ENCODE measurements at regions not wholly inside any gene's neighbourhood (a gene's known extent, or its start where the extent isn't known, plus 50 kb on each side); places are given as distances from the start of the nearest gene placed in this dataset.

- no peak for DNase-seq
- no peak overlapping the region for H3K4me3 Mint-ChIP-seq
- no peaks in the 10 kb centered on the region for H3K4me1 Mint-ChIP-seq
- H3K36me3 Mint-ChIP-seq (ENCODE audit: low read depth), result no peaks in the 10 kb centered on the region
- ChIA-PET POLR2A (no interaction called here), CTCF (no interaction called here)
- H3K27me3 Mint-ChIP-seq, result no peaks in the 10 kb centered on the region
- H3K27ac Mint-ChIP-seq, result no peak overlapping the region
- H3K9me3 Mint-ChIP-seq, result no peaks in the 10 kb centered on the region
These were observed 60.5 kb downstream of the NR2F2 start for GRCh38 chr15:96390986-96391385.

- Mint-ChIP-seq H3K27ac (no peak overlapping the region), H3K4me1 (no peaks in the 10 kb centered on the region), H3K4me3 (no peak overlapping the region), H3K27me3 (no peaks in the 10 kb centered on the region), H3K36me3 (ENCODE audit: low read depth) (no peaks in the 10 kb centered on the region), H3K9me3 (no peaks in the 10 kb centered on the region)
- CTCF ChIA-PET, result no interaction called here
- no peak for DNase-seq
- POLR2A ChIA-PET, result no interaction called here
These were observed 62.1 kb downstream of the NR2F2 start for GRCh38 chr15:96392380-96393208.

GRCh38 chr15:96393209-96393513 lies 62.7 kb downstream of the NR2F2 start:
- no peak for DNase-seq
- Mint-ChIP-seq H3K4me1 (no peaks in the 10 kb centered on the region), H3K4me3 (no peak overlapping the region), H3K27me3 (no peaks in the 10 kb centered on the region), H3K9me3 (no peaks in the 10 kb centered on the region), H3K27ac (no peak overlapping the region), H3K36me3 (ENCODE audit: low read depth) (no peaks in the 10 kb centered on the region)
- POLR2A ChIA-PET, result no interaction called here
- CTCF ChIA-PET, result no interaction called here

- ChIA-PET CTCF (no interaction called here), POLR2A (no interaction called here)
- H3K4me3 Mint-ChIP-seq, result no peak overlapping the region
- no peaks in the 10 kb centered on the region for H3K36me3 Mint-ChIP-seq (ENCODE audit: low read depth)
- H3K27me3 Mint-ChIP-seq, result no peaks in the 10 kb centered on the region
- no peak overlapping the region for H3K27ac Mint-ChIP-seq
- no peak for DNase-seq
- H3K9me3 Mint-ChIP-seq, result no peaks in the 10 kb centered on the region
- H3K4me1 Mint-ChIP-seq, result no peaks in the 10 kb centered on the region
These were observed 65.2 kb downstream of the NR2F2 start for GRCh38 chr15:96395687-96396086.

- H3K9me3 Mint-ChIP-seq, result no peaks in the 10 kb centered on the region
- H3K4me1 Mint-ChIP-seq, result no peaks in the 10 kb centered on the region
- POLR2A ChIA-PET, result no interaction called here
- no peaks in the 10 kb centered on the region for H3K36me3 Mint-ChIP-seq (ENCODE audit: low read depth)
- CTCF ChIA-PET, result interaction anchor here (0.7 kb wide), 1 partner anchor 16 kb away, joined by 4 read pairs; no protein-coding TSS in a partner anchor
- no peak overlapping the region for H3K27ac Mint-ChIP-seq
- no peak for DNase-seq
- no peak overlapping the region for H3K4me3 Mint-ChIP-seq
- no peaks in the 10 kb centered on the region for H3K27me3 Mint-ChIP-seq
These were observed 68.3 kb downstream of the NR2F2 start for GRCh38 chr15:96398776-96399175.

- Mint-ChIP-seq H3K27ac (no peak overlapping the region), H3K4me3 (no peak overlapping the region), H3K36me3 (ENCODE audit: low read depth) (no peaks in the 10 kb centered on the region), H3K4me1 (no peaks in the 10 kb centered on the region), H3K27me3 (peaks cover 9% of the 10 kb centered on the region), H3K9me3 (no peaks in the 10 kb centered on the region)
- no peak for DNase-seq
- POLR2A ChIA-PET, result no interaction called here
- CTCF ChIA-PET, result interaction anchor here (0.6 to 0.7 kb wide), 2 partner anchors 40 to 623 kb away, joined by 3 to 5 read pairs; no protein-coding TSS in a partner anchor
These were observed 71.9 kb downstream of the NR2F2 start for GRCh38 chr15:96402403-96402802.

GRCh38 chr15:96403071-96403470 lies 72.6 kb downstream of the NR2F2 start:
- Mint-ChIP-seq H3K4me3 (no peak overlapping the region), H3K27ac (no peak overlapping the region), H3K36me3 (ENCODE audit: low read depth) (no peaks in the 10 kb centered on the region), H3K9me3 (no peaks in the 10 kb centered on the region), H3K4me1 (no peaks in the 10 kb centered on the region), H3K27me3 (peaks cover 14% of the 10 kb centered on the region)
- ChIA-PET CTCF (interaction anchor here (0.6 kb wide), 1 partner anchor 41 kb away, joined by 5 read pairs; no protein-coding TSS in a partner anchor), POLR2A (no interaction called here)
- DNase-seq, result no peak

GRCh38 chr15:96403932-96404331 lies 73.4 kb downstream of the NR2F2 start:
- H3K36me3 Mint-ChIP-seq (ENCODE audit: low read depth), result no peaks in the 10 kb centered on the region
- H3K4me3 Mint-ChIP-seq, result no peak overlapping the region
- H3K4me1 Mint-ChIP-seq, result no peaks in the 10 kb centered on the region
- CTCF ChIA-PET, result interaction anchor here (1.4 kb wide), 1 partner anchor 10 kb away, joined by 4 read pairs; no protein-coding TSS in a partner anchor
- no peak overlapping the region for H3K27ac Mint-ChIP-seq
- POLR2A ChIA-PET, result no interaction called here
- no peak for DNase-seq
- H3K27me3 Mint-ChIP-seq, result peaks cover 19% of the 10 kb centered on the region
- H3K9me3 Mint-ChIP-seq, result no peaks in the 10 kb centered on the region

- CTCF ChIA-PET, result interaction anchor here (1.4 kb wide), 1 partner anchor 9 kb away, joined by 4 read pairs; no protein-coding TSS in a partner anchor
- DNase-seq, result no peak
- Mint-ChIP-seq H3K27me3 (peaks cover 24% of the 10 kb centered on the region), H3K27ac (no peak overlapping the region), H3K9me3 (no peaks in the 10 kb centered on the region), H3K4me3 (no peak overlapping the region), H3K36me3 (ENCODE audit: low read depth) (peaks cover 2% of the 10 kb centered on the region), H3K4me1 (no peaks in the 10 kb centered on the region)
- POLR2A ChIA-PET, result no interaction called here
These were observed 74.1 kb downstream of the NR2F2 start for GRCh38 chr15:96404560-96404959.

- Mint-ChIP-seq H3K9me3 (no peaks in the 10 kb centered on the region), H3K4me1 (no peaks in the 10 kb centered on the region), H3K27ac (no peak overlapping the region), H3K27me3 (peaks cover 39% of the 10 kb centered on the region), H3K4me3 (no peak overlapping the region), H3K36me3 (ENCODE audit: low read depth) (peaks cover 2% of the 10 kb centered on the region)
- POLR2A ChIA-PET, result no interaction called here
- DNase-seq, result no peak
- CTCF ChIA-PET, result no interaction called here
These were observed 75.8 kb downstream of the NR2F2 start for GRCh38 chr15:96406291-96406690.

- ChIA-PET POLR2A (no interaction called here), CTCF (no interaction called here)
- Mint-ChIP-seq H3K27me3 (peaks cover 42% of the 10 kb centered on the region), H3K9me3 (no peaks in the 10 kb centered on the region), H3K4me1 (no peaks in the 10 kb centered on the region), H3K36me3 (ENCODE audit: low read depth) (peaks cover 2% of the 10 kb centered on the region), H3K4me3 (no peak overlapping the region), H3K27ac (no peak overlapping the region)
- no peak for DNase-seq
These were observed 76.2 kb downstream of the NR2F2 start for GRCh38 chr15:96406701-96407100.

GRCh38 chr15:96407482-96407881 lies 77.0 kb downstream of the NR2F2 start:
- H3K4me3 Mint-ChIP-seq, result no peak overlapping the region
- ChIA-PET POLR2A (no interaction called here), CTCF (no interaction called here)
- no peaks in the 10 kb centered on the region for H3K9me3 Mint-ChIP-seq
- H3K27ac Mint-ChIP-seq, result no peak overlapping the region
- no peak for DNase-seq
- H3K36me3 Mint-ChIP-seq (ENCODE audit: low read depth), result peaks cover 2% of the 10 kb centered on the region
- no peaks in the 10 kb centered on the region for H3K4me1 Mint-ChIP-seq
- H3K27me3 Mint-ChIP-seq, result peaks cover 50% of the 10 kb centered on the region

GRCh38 chr15:96408591-96409183 lies 78.2 kb downstream of the NR2F2 start:
- no peak overlapping the region for H3K4me3 Mint-ChIP-seq
- H3K36me3 Mint-ChIP-seq (ENCODE audit: low read depth), result peaks cover 2% of the 10 kb centered on the region
- ChIA-PET CTCF (no interaction called here), POLR2A (no interaction called here)
- no peak for DNase-seq
- H3K9me3 Mint-ChIP-seq, result no peaks in the 10 kb centered on the region
- H3K27me3 Mint-ChIP-seq, result peaks cover 60% of the 10 kb centered on the region
- H3K4me1 Mint-ChIP-seq, result no peaks in the 10 kb centered on the region
- H3K27ac Mint-ChIP-seq, result no peak overlapping the region

Measured in activated CD4-positive, alpha-beta T cell treated with anti-CD3 and anti-CD28 coated beads, Interleukin-2, amount 10 ng/mL, durations not matched to agents 7 days and 5 days (primary cell).